ENCODE measurements at regions not wholly inside any gene's neighbourhood (a gene's known extent, or its start where the extent isn't known, plus 50 kb on each side); places are given as distances from the start of the nearest gene placed in this dataset.
A peak's percentile ranks its signal among the peaks of the same experiment; 100 is the strongest.
"Not testable (repeated sequence)": the region's sequence is repeated elsewhere in the genome, so short reads cannot be mapped to it uniquely, and the experiment has no call there.

DNA sequence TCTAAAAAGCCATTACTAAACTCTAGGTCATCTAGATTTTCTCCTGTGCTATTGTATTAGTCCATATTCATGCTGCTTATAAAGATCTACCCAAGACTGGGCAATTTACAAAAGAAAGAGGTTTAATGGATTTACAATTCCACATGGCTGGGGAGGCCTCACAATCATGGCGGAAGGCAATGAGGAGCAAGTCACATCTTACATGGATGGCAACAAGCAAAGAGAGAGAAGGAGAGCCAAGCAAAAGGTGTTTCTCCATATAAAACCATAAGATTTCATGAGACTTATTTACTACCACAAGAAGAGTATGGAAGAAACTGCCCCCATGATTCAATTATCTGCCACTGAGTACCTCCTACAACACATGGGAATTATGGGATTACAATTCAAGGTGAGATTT lies 69.6 kb upstream of the CCDC6 start:
- intact Hi-C loops (cut with DNase I); DNase-seq; ATAC-seq: not testable (repeated sequence)

DNA sequence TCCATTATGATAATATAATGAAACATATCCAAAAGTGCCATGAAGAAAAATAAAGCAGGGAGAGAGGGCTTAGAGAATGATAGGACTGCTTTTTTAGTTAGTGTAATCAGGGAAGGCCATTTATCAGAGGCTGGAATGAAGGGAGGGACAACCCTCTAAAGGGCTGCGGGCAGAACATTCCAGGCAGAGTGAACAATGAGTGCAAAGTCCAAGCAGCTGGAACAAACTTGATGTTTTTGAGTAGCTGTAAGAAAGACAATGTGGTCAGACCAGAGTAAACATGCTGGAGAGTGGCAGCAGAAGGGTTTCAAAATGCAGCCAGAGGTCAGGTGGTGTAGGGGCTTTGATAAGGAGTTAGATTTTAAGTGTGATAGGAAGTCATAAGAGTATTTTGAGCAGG lies 65.6 kb upstream of the CCDC6 start:
- intact Hi-C loops (cut with DNase I): no loop called here
- no peak for DNase-seq
- ATAC-seq: peak; percentile 41 to 70

DNA sequence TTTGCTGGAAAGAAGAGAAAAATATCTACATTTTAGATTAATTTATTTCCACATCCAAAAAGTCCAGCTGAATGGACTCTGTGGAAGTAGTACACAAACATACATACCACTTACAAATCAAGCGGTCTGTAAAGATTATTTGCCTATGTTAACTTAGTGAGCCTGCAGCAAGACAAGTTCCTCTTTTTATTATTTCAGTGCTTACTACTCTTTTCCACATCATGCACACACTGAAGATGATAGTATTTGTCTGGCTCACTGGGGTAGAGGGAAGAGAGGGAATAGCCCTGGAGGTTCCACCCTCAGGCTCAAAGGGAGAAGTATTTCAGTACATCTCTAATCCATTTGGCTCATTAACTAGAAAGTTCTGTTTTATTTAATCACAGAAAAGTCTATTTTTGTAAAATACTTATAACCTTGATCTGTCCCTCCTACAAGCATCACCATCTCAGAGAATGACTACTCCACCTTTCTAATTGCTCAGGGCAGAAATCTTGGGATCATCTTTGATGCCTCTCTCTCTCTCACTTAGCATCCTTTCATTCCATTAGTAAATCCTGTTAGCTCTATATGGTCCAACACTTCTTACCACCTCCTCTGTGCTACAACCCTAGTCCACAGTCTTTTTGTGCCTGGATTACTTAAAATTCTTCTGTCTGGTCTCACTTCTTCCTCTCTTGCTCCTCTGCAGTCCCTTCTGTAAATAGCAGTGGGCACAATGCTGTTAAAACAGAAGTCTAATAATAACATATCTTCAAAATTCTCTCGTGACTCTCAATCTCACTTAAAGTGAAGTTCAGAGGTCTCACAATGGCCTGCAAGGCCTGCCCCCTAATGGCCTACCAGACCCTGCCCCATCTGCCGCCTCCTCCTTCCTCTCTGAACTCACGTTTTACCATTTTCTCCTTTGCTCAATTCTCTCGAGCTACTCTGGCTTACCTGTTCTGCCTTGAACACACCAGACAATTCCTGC lies 64.3 kb upstream of the CCDC6 start:
- no peak for DNase-seq
- intact Hi-C loops (cut with DNase I): no loop called here
- no peak for ATAC-seq

DNA sequence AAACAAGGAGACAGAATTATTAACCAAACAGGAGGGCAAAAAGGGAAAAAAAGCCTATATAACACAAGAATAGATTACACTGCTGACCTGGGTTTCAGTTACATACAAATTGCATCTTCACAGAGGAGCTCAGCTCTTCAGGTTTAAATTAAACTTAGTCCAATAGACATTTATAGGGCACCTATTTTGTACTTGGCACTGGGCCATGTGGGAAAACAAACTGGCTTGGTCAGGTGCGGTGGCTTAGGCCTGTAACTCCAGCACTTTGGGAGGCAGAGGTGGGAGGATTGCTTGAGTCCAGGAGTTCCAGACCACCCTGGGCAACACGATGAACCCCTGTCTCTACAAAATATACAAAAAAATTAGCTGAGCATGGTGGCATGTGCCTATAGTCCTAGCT lies 62.3 kb upstream of the CCDC6 start:
- ATAC-seq: no peak
- no peak for DNase-seq
- intact Hi-C loops (cut with DNase I): no loop called here

DNA sequence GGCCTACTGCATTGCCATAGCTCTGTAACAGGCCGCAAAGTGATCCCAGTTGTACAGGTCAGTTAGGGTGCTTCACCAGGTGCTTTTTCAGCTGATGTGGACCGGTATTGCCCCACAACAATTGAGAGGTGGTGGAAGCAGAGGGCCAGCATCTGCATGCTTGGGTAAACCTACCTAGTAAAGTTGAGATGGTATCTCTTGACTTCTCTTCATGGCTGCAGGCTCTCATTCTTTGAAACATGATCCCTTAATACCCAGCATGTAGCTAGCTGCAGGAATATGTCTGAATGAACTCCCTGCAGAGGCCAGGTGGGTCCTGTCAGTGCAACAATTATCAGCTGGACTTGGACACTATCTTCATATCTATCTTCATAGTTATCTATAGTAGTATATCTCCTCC lies 60.7 kb upstream of the CCDC6 start:
- intact Hi-C loops (cut with DNase I): no loop called here
- ATAC-seq (no peak), DNase-seq (no peak)

DNA sequence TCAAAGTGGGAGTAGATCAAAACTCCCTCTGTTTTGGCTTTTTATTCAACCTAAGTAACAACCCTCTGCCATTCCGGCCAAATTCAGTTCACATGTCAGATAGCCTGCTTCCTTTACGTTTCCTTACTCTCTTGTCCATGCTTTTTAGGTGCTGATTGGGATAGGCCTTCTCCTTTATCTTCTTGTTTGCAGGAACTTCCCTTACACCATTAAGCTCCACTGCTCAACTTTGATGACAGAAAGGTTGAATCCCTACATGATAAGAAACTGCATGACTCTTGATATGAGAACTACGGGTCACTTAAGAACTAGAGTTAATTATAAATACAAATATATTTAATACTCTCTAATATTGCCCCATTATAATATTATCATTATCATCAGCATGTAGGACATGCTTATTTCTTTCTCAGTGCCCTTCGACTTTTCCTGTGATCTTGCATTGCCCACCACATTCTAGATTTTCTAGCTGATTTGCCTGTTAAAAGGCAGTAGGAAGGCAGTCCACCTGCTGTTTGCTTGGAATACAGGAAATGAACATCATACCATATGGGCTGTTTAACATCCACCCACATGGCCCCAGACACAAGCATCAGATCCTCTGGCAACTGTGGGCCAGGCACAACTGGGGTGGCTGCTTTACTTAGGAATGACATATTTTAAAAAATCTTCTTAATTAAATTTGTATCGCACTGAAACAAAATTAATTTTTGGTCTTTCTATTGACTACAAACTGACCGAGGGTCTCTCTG lies 59.7 kb upstream of the CCDC6 start:
- intact Hi-C loops (cut with DNase I): no loop called here
- DNase-seq: no peak
- ATAC-seq: no peak

DNA sequence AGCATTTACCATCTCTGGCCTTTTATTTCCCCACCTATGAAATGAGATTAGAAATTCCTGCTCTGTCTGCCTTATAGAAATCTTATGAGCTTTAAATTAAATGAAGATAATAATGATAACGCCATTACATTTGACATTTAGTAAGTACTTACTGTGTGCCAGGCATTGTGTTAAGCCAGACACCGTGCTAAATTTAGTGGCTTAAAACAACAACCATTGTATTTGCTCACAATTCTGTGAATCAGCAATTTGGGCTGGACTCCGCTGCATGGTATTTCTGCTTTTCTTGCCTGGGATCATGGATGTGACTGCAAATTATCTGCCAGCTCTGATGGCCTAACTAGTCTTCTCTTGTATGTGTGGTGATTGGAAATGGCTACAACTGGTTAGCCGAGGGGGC lies 56.4 kb upstream of the CCDC6 start:
- no peak for DNase-seq
- intact Hi-C loops (cut with DNase I): no loop called here
- no peak for ATAC-seq

DNA sequence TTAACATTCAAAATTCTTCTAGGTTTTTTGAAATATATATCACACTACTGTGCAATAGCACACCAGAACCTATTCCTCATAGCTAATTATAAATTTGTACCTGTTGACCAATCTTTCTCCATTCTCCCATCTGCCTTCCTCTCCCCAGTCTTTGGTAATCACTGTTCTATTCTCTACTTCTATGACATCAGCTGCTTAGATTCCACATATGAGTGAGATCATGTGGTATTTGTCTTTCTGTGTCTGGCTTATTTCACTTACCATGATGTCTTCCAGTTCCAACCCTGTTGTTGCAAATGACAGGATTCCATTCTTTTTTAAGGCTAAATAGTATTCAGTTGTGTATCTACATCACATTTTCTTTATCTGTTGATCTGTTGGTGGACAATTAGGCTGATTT lies 54.4 kb upstream of the CCDC6 start:
- intact Hi-C loops (cut with DNase I): no loop called here
- no peak for DNase-seq
- ATAC-seq: no peak

DNA sequence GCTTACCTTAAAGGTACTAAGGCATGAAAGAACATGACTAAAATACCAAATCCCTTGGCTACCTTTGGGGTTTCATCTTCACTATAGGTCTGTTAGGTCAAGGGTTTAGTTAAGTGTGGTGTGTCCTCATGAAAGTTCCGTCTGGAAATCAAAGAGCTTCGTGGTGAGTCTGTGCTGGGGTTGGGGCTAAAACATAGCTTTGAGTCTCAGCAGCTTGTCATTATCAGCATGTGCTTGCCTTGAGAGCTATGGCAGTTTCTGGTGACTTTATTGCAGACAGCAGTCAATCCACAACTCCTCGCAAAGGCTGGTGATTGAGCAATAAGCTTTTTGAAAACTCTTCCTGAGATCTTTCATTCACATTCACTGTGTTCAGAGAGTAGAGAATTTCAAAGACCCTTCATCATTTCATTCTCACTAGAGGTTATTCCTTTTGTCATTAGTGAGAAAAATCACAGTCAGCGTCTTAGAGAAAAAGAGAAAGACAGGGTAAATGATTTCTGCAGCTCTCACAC lies 53.2 kb upstream of the CCDC6 start:
- ATAC-seq (no peak), DNase-seq (no peak)
- intact Hi-C loops (cut with DNase I): no loop called here

DNA sequence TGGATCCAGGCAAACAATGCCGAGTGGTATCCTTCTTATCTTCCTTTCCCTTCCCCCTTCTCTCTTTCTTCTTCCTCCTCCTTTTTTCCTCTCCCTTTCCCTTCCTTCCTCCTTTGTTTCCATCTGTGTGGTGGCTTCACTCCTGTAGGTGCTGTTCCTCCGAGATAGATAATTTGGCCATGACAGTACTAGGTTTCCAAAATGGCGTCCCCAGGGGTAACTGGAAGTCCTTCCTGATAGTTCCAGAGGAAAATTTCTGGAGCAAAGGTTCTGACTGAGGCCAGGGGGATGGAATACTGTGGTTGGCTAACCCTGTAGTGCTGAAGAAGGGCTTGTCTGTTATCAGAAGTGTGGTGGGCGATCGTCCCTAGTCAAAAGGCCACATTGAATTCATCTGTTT lies 52.5 kb upstream of the CCDC6 start:
- ATAC-seq (no peak), DNase-seq (no peak)
- intact Hi-C loops (cut with DNase I): no loop called here

DNA sequence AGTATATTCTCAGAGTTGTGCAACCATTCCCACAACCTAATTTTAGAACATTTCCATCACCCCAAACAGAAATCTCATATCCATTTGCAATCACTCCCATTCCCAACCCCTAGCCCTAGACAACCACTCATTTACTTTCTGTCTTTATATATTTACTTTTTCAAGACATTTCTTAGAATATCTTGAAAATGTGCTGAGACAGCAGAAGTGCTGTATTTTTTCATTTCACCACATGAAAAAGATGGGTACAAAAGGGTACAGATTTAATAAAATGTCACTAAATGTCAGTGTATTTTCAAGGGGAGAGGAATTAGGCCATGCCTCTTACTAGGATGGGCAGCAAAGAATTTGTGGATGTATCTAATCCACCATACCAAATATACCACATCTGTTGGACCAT lies 51.6 kb upstream of the CCDC6 start:
- intact Hi-C loops (cut with DNase I): no loop called here
- ATAC-seq: no peak

More for the DNA sequence above, 51.6 kb upstream of the CCDC6 start:
- no peak for DNase-seq
